ENCODE measurements at regions not wholly inside any gene's neighbourhood (a gene's known extent, or its start where the extent isn't known, plus 50 kb on each side); places are given as distances from the start of the nearest gene placed in this dataset.
"Not testable (repeated sequence)": the region's sequence is repeated elsewhere in the genome, so short reads cannot be mapped to it uniquely, and the experiment has no call there.

GRCh38 chr13:65347420-65348030 lies 1882.6 kb downstream of the PCDH9 start:
- DNase-seq (ENCODE audit: low spot score) (no peak), ATAC-seq (no peak)
- peaks cover 3% of the 10 kb centered on the region for H3K9me3 Mint-ChIP-seq
- no peaks in the 10 kb centered on the region for H3K36me3 Mint-ChIP-seq
- H3K27me3 Mint-ChIP-seq, result no peaks in the 10 kb centered on the region
- H3K4me1 Mint-ChIP-seq (ENCODE audit: low read depth in 2 of 2), result no peaks in the 10 kb centered on the region
- no peak overlapping the region for H3K27ac Mint-ChIP-seq
- H3K4me3 Mint-ChIP-seq, result no peak overlapping the region

DNA sequence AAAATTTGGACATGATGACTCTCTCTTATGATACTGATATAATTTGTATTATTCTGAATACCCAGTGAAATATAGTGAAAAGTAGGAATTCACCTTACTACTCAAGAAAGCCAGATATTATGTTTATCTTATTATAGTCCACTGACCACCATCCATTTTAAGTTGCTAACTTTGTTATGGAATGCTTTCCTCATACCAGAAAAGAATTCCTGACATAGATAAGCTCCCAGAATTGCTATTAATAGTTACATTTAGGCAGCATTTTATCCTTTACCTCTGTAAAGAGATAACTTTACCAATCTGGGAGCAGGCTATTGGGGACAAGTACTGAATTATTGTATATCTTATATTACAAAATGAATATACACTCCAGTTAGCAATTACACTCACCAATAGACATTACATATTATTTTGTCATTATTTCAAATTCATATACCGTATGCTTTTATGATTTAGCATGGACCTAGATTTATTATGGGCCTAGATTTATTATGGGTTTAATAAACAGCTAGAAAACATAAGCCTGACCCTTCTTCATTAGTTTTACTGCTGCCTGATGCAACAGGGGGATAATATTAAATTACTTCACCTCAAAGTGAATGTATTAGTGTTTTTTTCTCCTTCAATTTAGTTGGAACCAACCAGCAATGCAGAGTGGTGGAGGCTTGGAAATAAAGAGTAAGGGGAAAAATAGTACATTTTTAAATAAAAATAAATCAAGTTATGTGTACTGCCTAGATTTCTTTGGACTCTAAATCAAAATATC lies 1886.1 kb downstream of the PCDH9 start:
- DNase-seq (ENCODE audit: low spot score), result no peak
- no peak for ATAC-seq
- H3K27ac Mint-ChIP-seq, result no peak overlapping the region
- no peak overlapping the region for H3K4me3 Mint-ChIP-seq
- H3K36me3 Mint-ChIP-seq, result no peaks in the 10 kb centered on the region
- no peaks in the 10 kb centered on the region for H3K9me3 Mint-ChIP-seq
- H3K27me3 Mint-ChIP-seq, result no peaks in the 10 kb centered on the region
- H3K4me1 Mint-ChIP-seq (ENCODE audit: low read depth in 2 of 2), result no peaks in the 10 kb centered on the region

- Mint-ChIP-seq H3K9me3 (no peaks in the 10 kb centered on the region), H3K27me3 (no peaks in the 10 kb centered on the region), H3K36me3 (no peaks in the 10 kb centered on the region), H3K4me3 (no peak overlapping the region), H3K27ac (no peak overlapping the region), H3K4me1 (ENCODE audit: low read depth in 2 of 2) (no peaks in the 10 kb centered on the region)
- DNase-seq (ENCODE audit: low spot score) (no peak), ATAC-seq (no peak)
These were observed 1887.4 kb downstream of the PCDH9 start for GRCh38 chr13:65342541-65343337.

DNA sequence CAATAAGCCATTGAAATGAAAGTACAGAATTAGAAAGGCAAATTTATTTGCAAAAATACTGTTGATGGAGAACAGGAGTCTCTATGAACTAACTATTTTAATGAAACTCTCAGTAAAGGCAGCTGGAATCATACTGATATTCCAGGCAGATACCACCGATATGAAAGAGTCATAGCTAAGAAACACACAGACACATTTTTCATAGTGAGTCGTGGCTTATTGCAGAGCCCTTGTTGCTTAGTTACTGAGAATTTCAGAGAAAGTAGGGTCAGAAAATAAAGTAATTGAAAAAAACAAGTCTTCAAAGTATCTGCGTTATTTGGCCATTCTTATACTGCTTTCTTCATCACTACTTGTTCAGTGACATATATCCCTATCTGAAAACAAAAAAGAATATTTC lies 1890.9 kb downstream of the PCDH9 start:
- no peaks in the 10 kb centered on the region for H3K36me3 Mint-ChIP-seq
- H3K9me3 Mint-ChIP-seq, result no peaks in the 10 kb centered on the region
- H3K27me3 Mint-ChIP-seq, result peaks cover 0 to 3% of the 10 kb centered on the region in 2 donors
- no peak for DNase-seq (ENCODE audit: low spot score)
- no peak for ATAC-seq
- no peak overlapping the region for H3K4me3 Mint-ChIP-seq
- H3K4me1 Mint-ChIP-seq (ENCODE audit: low read depth in 2 of 2), result no peaks in the 10 kb centered on the region
- no peak overlapping the region for H3K27ac Mint-ChIP-seq

- Mint-ChIP-seq H3K4me1 (ENCODE audit: low read depth in 2 of 2) (no peaks in the 10 kb centered on the region), H3K27ac (no peak overlapping the region), H3K27me3 (peaks cover 0 to 3% of the 10 kb centered on the region in 2 donors), H3K9me3 (peaks cover 5% of the 10 kb centered on the region), H3K4me3 (no peak overlapping the region), H3K36me3 (no peaks in the 10 kb centered on the region)
- ATAC-seq (peak in 1 of 2 donors; percentile 28), DNase-seq (ENCODE audit: low spot score) (no peak)
These were observed 1893.2 kb downstream of the PCDH9 start for GRCh38 chr13:65336916-65337315.

GRCh38 chr13:65336087-65336749 lies 1893.9 kb downstream of the PCDH9 start:
- DNase-seq (ENCODE audit: low spot score), result no peak
- ATAC-seq, result no peak
- Mint-ChIP-seq H3K4me1 (ENCODE audit: low read depth in 2 of 2) (no peaks in the 10 kb centered on the region), H3K27me3 (peaks cover 0 to 3% of the 10 kb centered on the region in 2 donors), H3K27ac (no peak overlapping the region), H3K9me3 (peaks cover 5% of the 10 kb centered on the region), H3K4me3 (no peak overlapping the region), H3K36me3 (no peaks in the 10 kb centered on the region)

- H3K27ac Mint-ChIP-seq, result peak overlapping the region in 1 of 2 donors; percentile 59
- peaks cover 5% of the 10 kb centered on the region for H3K9me3 Mint-ChIP-seq
- H3K4me3 Mint-ChIP-seq, result no peak overlapping the region
- DNase-seq (ENCODE audit: low spot score), result no peak
- no peaks in the 10 kb centered on the region for H3K4me1 Mint-ChIP-seq (ENCODE audit: low read depth in 2 of 2)
- no peak for ATAC-seq
- no peaks in the 10 kb centered on the region for H3K36me3 Mint-ChIP-seq
- H3K27me3 Mint-ChIP-seq, result peaks cover 0 to under 1% of the 10 kb centered on the region in 2 donors
These were observed 1899.4 kb downstream of the PCDH9 start for GRCh38 chr13:65330691-65331090.

GRCh38 chr13:65330287-65330686 lies 1899.8 kb downstream of the PCDH9 start:
- H3K4me3 Mint-ChIP-seq, result no peak overlapping the region
- DNase-seq (ENCODE audit: low spot score), result no peak
- ATAC-seq, result no peak
- no peaks in the 10 kb centered on the region for H3K36me3 Mint-ChIP-seq
- peaks cover 5% of the 10 kb centered on the region for H3K9me3 Mint-ChIP-seq
- H3K4me1 Mint-ChIP-seq (ENCODE audit: low read depth in 2 of 2), result no peaks in the 10 kb centered on the region
- no peak overlapping the region for H3K27ac Mint-ChIP-seq
- H3K27me3 Mint-ChIP-seq, result no peaks in the 10 kb centered on the region

DNA sequence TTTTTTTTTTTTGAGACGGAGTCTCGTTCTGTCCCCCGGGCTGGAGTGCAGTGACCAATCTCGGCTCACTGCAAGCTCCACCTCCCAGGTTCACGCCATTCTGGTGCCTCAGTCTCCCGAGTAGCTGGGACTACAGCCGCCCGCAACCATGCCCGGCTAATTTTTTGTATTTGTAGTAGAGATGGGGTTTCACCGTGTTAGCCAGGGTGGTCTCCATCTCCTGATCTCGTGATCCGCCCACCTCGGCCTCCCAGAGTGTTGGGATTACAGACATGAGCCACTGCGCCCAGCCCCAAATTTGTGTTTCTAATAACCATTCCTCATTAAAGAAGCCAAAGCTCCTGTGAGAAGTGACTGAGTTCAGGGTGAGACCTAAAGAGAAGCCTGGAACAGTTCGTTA lies 1906.9 kb downstream of the PCDH9 start:
- H3K9me3 Mint-ChIP-seq; H3K4me3 Mint-ChIP-seq; H3K27me3 Mint-ChIP-seq; H3K27ac Mint-ChIP-seq; H3K4me1 Mint-ChIP-seq (ENCODE audit: low read depth in 2 of 2); ATAC-seq; H3K36me3 Mint-ChIP-seq; DNase-seq (ENCODE audit: low spot score): not testable (repeated sequence)

DNA sequence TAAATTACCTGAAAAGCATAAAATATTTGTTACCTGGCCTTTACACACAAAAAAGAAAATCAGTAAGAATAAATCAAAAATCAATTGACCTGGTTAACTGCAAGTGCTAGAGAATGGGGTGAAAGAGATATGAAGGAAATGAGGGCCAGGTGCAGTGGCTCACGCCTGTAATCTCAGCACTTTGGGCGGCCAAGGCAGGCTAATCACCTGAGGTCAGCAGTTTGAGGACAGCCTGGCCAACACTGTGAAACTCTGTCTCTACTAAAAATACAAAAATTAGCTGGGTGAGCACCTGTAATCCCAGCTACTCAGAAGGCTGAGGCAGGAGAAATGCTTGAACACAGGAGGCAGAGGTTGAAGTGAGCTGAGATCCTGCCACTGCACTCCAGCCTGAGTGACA lies 1908.7 kb downstream of the PCDH9 start:
- H3K4me1 Mint-ChIP-seq (ENCODE audit: low read depth in 2 of 2); ATAC-seq; H3K36me3 Mint-ChIP-seq; H3K27ac Mint-ChIP-seq; H3K9me3 Mint-ChIP-seq; H3K4me3 Mint-ChIP-seq; DNase-seq (ENCODE audit: low spot score); H3K27me3 Mint-ChIP-seq: not testable (repeated sequence)

- Mint-ChIP-seq H3K36me3 (peaks cover 6% of the 10 kb centered on the region), H3K4me1 (ENCODE audit: low read depth in 2 of 2) (no peaks in the 10 kb centered on the region), H3K27me3 (no peaks in the 10 kb centered on the region), H3K9me3 (peaks cover 12% of the 10 kb centered on the region), H3K27ac (no peak overlapping the region), H3K4me3 (no peak overlapping the region)
- no peak for DNase-seq (ENCODE audit: low spot score)
- no peak for ATAC-seq
These were observed 1916.1 kb downstream of the PCDH9 start for GRCh38 chr13:65314008-65314407.

DNA sequence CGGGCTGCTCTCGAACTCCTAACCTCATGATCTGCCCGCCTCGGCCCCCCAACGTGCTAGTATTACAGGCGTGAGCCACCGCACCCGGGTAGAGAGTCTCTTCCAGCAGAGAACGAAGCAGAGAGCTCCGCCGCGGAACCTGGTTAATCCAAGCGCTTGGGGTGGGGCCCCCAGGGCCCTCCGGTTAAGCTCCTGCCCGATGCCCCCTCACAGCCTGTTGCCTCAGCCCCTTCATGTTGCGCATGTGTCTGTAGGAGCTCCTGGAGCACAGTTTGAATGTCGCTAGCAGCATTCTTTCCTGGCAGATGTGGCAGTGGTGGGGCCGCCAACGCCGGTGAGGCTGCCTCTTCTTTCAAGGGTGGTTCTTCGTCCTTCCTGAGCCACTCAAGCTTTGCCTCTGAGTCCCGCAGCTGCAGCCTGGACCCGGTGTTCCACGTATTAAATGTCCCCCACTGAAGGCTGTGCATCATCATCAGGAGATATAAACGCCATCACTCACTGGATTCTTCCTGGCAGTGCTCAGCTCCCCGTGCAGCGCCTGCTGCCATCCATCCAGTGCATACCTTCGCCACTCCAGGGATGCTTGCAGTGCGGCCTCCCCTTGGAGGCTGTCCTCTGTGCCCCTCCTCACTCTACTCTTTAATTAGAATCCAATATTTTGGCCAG lies 1919.3 kb downstream of the PCDH9 start:
- Mint-ChIP-seq H3K4me1 (ENCODE audit: low read depth in 2 of 2) (no peaks in the 10 kb centered on the region), H3K9me3 (peaks cover 9% of the 10 kb centered on the region), H3K27me3 (no peaks in the 10 kb centered on the region), H3K27ac (no peak overlapping the region), H3K36me3 (peaks cover 6% of the 10 kb centered on the region), H3K4me3 (no peak overlapping the region)
- no peak for ATAC-seq
- no peak for DNase-seq (ENCODE audit: low spot score)

GRCh38 chr13:65309906-65310305 lies 1920.2 kb downstream of the PCDH9 start:
- no peak overlapping the region for H3K27ac Mint-ChIP-seq
- no peak overlapping the region for H3K4me3 Mint-ChIP-seq
- ATAC-seq, result peak in 1 of 2 donors; percentile 27
- peaks cover 6% of the 10 kb centered on the region for H3K36me3 Mint-ChIP-seq
- peaks cover 9% of the 10 kb centered on the region for H3K9me3 Mint-ChIP-seq
- H3K27me3 Mint-ChIP-seq, result no peaks in the 10 kb centered on the region
- no peak for DNase-seq (ENCODE audit: low spot score)
- H3K4me1 Mint-ChIP-seq (ENCODE audit: low read depth in 2 of 2), result no peaks in the 10 kb centered on the region

Measured in natural killer cell treated with Interleukin-12 subunit alpha and Interleukin-12 subunit beta and Interleukin-15 and Interleukin-18, amount 100 ng/mL, for 72 hours (primary cell).